K562 (cell line): ENCODE measurements at regions not wholly inside any gene's neighbourhood (a gene's known extent, or its start where the extent isn't known, plus 50 kb on each side); places are given as distances from the start of the nearest gene placed in this dataset.
A peak's percentile ranks its signal among the peaks of the same experiment; 100 is the strongest.

Experiments used
- ATAC-seq: fragments of 200-7000 bp; cut with Tn5 transposase; 3 replicates; pipeline ENCODE4 v1.9.1; 2020; ENCODE audit warnings: moderate library complexity
- BruUV-seq: library from RNA; stranded (reverse); fragments of 400-500 nt; replicated peaks from 2 replicates; lab custom pipeline; 2021; lab: Mats Ljungman, UMichigan
- CTCF ChIA-PET: fragments of 300-600 bp; formaldehyde crosslinking; extraction: SDS; loops from one replicate; lab custom pipeline; 2021; ENCODE audit warnings: low intra/inter-chr PET ratio; lab: Yijun Ruan, JAX
- POLR2A ChIA-PET: fragments of 300-600, 350-650 bp; sonication (Branson Sonifier 250); formaldehyde crosslinking; extraction: SDS; loops from one replicate; lab custom pipeline; 2021; ENCODE audit warnings: antibody characterized with exemption, inconsistent platforms; lab: Yijun Ruan, JAX
- DNase-seq, 4 experiments: peaks; one replicate each; pipeline versions ENCODE4 v3.0.0 to v3.0.0-alpha.2; 2011 to 2018; ENCODE audit warnings: low spot score in 3 of 4, mixed read lengths in 3 of 4; ENCODE audit errors: extremely low read depth in 1 of 4
- FAIRE-seq: peaks from 2 replicates; lab custom pipeline; 2011; peaks lifted over from hg19 to GRCh38; lab: Jason Lieb, UNC
- H2AFZ ChIP-seq: 2 replicates; pipeline ENCODE4 v1.6.0; 2011; ENCODE audit warnings: low read depth, low read length, control low read depth, inconsistent platforms
- H3K27ac ChIP-seq: fragments of 200-600 bp; 3 replicates; pipeline ENCODE4 v1.8.0; 2011; ENCODE audit warnings: low read depth, mild to moderate bottlenecking, control low read depth, inconsistent platforms, low read length, moderate library complexity, mixed read lengths; ENCODE audit errors: extremely low read depth
- H3K27me3 ChIP-seq, 2 experiments: fragments of 300-600 bp in 1 of 2; 2 replicates in 1 of 2; 3 replicates in 1 of 2; pipeline versions ENCODE4 v1.6.0 to v1.8.0; 2011; ENCODE audit warnings: inconsistent platforms in 2 of 2, low read length in 2 of 2, mild to moderate bottlenecking in 1 of 2, mixed read lengths in 1 of 2, moderate library complexity in 1 of 2; ENCODE audit not compliant: control insufficient read depth in 2 of 2, insufficient read depth in 2 of 2
- H3K36me3 ChIP-seq: fragments of 300-600 bp; 3 replicates; pipeline ENCODE4 v1.8.0; 2011; ENCODE audit warnings: mild to moderate bottlenecking, low read length, inconsistent platforms; ENCODE audit not compliant: control insufficient read depth, insufficient read depth
- H3K4me1 ChIP-seq, 2 experiments: fragments of 200-600 bp in 1 of 2; replicated peaks in 1 of 2; 2 replicates in 1 of 2; 3 replicates in 1 of 2; pipeline versions ENCODE4 v1.5.1 to v1.8.0; 2011; ENCODE audit warnings: inconsistent platforms in 2 of 2, low read length in 2 of 2, mild to moderate bottlenecking in 1 of 2, mixed read lengths in 1 of 2, moderate library complexity in 1 of 2; ENCODE audit not compliant: control insufficient read depth in 2 of 2, insufficient read depth in 2 of 2
- H3K4me2 ChIP-seq: 2 replicates; pipeline ENCODE4 v1.6.1; 2011; ENCODE audit warnings: low read length, control low read depth, inconsistent platforms, mixed read lengths; ENCODE audit not compliant: insufficient read depth
- H3K4me3 ChIP-seq: fragments of 200-600 bp; sonication (generic), shearing (Covaris generic); 2 replicates; pipeline ENCODE4 v1.5.1; 2016; ENCODE audit warnings: control low read depth, inconsistent platforms
- H3K79me2 ChIP-seq: fragments of 200-600 bp; 3 replicates; pipeline ENCODE4 v1.8.0; 2011; ENCODE audit warnings: low read length, inconsistent platforms; ENCODE audit not compliant: control insufficient read depth, insufficient read depth
- H3K9ac ChIP-seq, 2 experiments: 2 replicates each; pipeline versions ENCODE4 v1.6.0 to v1.6.1; 2011; ENCODE audit warnings: low read depth in 2 of 2, low read length in 2 of 2, control low read depth in 1 of 2, inconsistent platforms in 1 of 2, mild to moderate bottlenecking in 1 of 2, mixed read lengths in 1 of 2; ENCODE audit not compliant: insufficient read depth in 1 of 2
- H3K9me1 ChIP-seq: one replicate; pipeline ENCODE4 v1.6.0; 2011; ENCODE audit warnings: inconsistent platforms, mild to moderate bottlenecking, low read length, moderate library complexity; ENCODE audit not compliant: control insufficient read depth, insufficient read depth
- H3K9me3 ChIP-seq: replicated peaks from 2 replicates; pipeline ENCODE4 v1.5.1; 2011; ENCODE audit warnings: low read depth, low read length, inconsistent platforms; ENCODE audit not compliant: control insufficient read depth, insufficient read depth
- H4K20me1 ChIP-seq: replicated peaks from 2 replicates; pipeline ENCODE4 v1.6.1; 2011; ENCODE audit warnings: low read length, inconsistent platforms, mixed read lengths; ENCODE audit not compliant: control insufficient read depth, insufficient read depth
- C11orf30 ChIP-seq: fragments of 450-650 bp; IDR thresholded peaks from 2 replicates; pipeline ENCODE4 v1.6.1; 2016; ENCODE audit warnings: low read depth, mild to moderate bottlenecking
- DPF2 ChIP-seq: fragments of 450-650 bp; IDR thresholded peaks from 2 replicates; pipeline ENCODE4 v1.6.1; 2016
- EGR1 ChIP-seq: fragments of 450-650 bp; conservative IDR thresholded peaks from 2 replicates; pipeline ENCODE4 v1.6.1; 2017; ENCODE audit warnings: mild to moderate bottlenecking
- GTF2F1 ChIP-seq: IDR thresholded peaks from 2 replicates; pipeline ENCODE4 v1.6.1; 2011; ENCODE audit warnings: low read depth, low read length, improper control_type of control experiment
- HMG20B ChIP-seq: fragments of 250-450 bp; sonication (Bioruptor Pico); IDR thresholded peaks from 2 replicates; pipeline ENCODE4 v1.5.0; 2021; ENCODE audit warnings: mild to moderate bottlenecking
- MAFF ChIP-seq: IDR thresholded peaks from 2 replicates; pipeline ENCODE4 v1.6.1; 2012; ENCODE audit warnings: low read length, improper control_type of control experiment
- MAFG ChIP-seq: fragments of 450-650 bp; conservative IDR thresholded peaks from 2 replicates; pipeline ENCODE4 v1.6.1; 2016; ENCODE audit warnings: missing genetic modification characterization, missing compliant biosample characterization
- NFIC ChIP-seq: fragments of 450-650 bp; IDR thresholded peaks from 2 replicates; pipeline ENCODE4 v1.6.1; 2017; ENCODE audit warnings: mild to moderate bottlenecking, inconsistent platforms
- NFIX ChIP-seq: fragments of 250-450 bp; sonication (Bioruptor Pico); IDR thresholded peaks from 2 replicates; pipeline ENCODE4 v1.4.0; 2020; ENCODE audit warnings: low read depth, mild to moderate bottlenecking, moderate library complexity
- NR2C1 ChIP-seq, 2 experiments: fragments of 450-650 bp; IDR thresholded peaks; 2 replicates each; pipeline ENCODE4 v1.6.1; 2017; ENCODE audit warnings: mild to moderate bottlenecking in 2 of 2, antibody characterized with exemption in 1 of 2, inconsistent platforms in 1 of 2, missing compliant biosample characterization in 1 of 2, missing genetic modification characterization in 1 of 2
- RBM22 ChIP-seq: fragments of 200-400 bp; formaldehyde crosslinking; IDR thresholded peaks from 2 replicates; pipeline ENCODE4 v1.6.1; 2018; ENCODE audit warnings: low read length, low read depth; ENCODE audit not compliant: poor library complexity, severe bottlenecking
- SETDB1 ChIP-seq: IDR thresholded peaks from one replicate; pipeline ENCODE4 v1.6.1; 2012; ENCODE audit warnings: low read length, control low read depth, inconsistent platforms
- WHSC1 ChIP-seq: IDR thresholded peaks from one replicate; pipeline ENCODE4 v1.6.1; 2012; ENCODE audit warnings: low read length, control low read depth, inconsistent platforms
- ZBTB12 ChIP-seq: fragments of 250-450 bp; sonication (Bioruptor Pico); IDR thresholded peaks from 2 replicates; pipeline ENCODE4 v1.4.0; 2020
- ZNF121 ChIP-seq: sonication (generic); formaldehyde crosslinking; conservative IDR thresholded peaks from 2 replicates; pipeline ENCODE4 v1.8.0; 2022; ENCODE audit warnings: missing genetic modification reagents
- ZNF134 ChIP-seq: fragments of 250-450 bp; sonication (Bioruptor Pico); conservative IDR thresholded peaks from 2 replicates; pipeline ENCODE4 v1.4.0; 2020
- ZNF143 ChIP-seq: sonication (generic); formaldehyde crosslinking; IDR thresholded peaks from 2 replicates; pipeline ENCODE4 v1.9.0; 2022; ENCODE audit warnings: mild to moderate bottlenecking, missing genetic modification reagents
- ZNF24 ChIP-seq: fragments of 450-650 bp; IDR thresholded peaks from 2 replicates; pipeline ENCODE4 v1.6.1; 2016
- ZNF354B ChIP-seq: fragments of 250-450 bp; sonication (Bioruptor Pico); IDR thresholded peaks from 2 replicates; pipeline ENCODE4 v1.4.0; 2020
- WGBS: fragments of 100-300 bp; shearing (Covaris generic); methylation state at CpG from one replicate; pipeline ENCODE4 v1.1.6; 2016; ENCODE audit warnings: low coverage, mixed read lengths; ENCODE audit not compliant: insufficient coverage; ENCODE audit errors: missing lambda C conversion rate; 5-methylcytosine and 5-hydroxymethylcytosine counted together
- in situ Hi-C: fragments of 300-500 bp; cut with MboI; formaldehyde crosslinking; loops from 4 replicates; pipeline ENCODE4 v1.15.0; 2018; ENCODE audit warnings: inconsistent platforms, mixed read lengths
- intact Hi-C: fragments of 100-400 bp; cut with micrococcal nuclease; formaldehyde crosslinking; loops from 2 replicates; pipeline ENCODE4 v1.14.2; 2022
- TF ChIP-seq, protein P1 (sequence below): sonication (generic); IDR thresholded peaks from 2 replicates; pipeline ENCODE4 v1.6.1; 2016

DNA sequence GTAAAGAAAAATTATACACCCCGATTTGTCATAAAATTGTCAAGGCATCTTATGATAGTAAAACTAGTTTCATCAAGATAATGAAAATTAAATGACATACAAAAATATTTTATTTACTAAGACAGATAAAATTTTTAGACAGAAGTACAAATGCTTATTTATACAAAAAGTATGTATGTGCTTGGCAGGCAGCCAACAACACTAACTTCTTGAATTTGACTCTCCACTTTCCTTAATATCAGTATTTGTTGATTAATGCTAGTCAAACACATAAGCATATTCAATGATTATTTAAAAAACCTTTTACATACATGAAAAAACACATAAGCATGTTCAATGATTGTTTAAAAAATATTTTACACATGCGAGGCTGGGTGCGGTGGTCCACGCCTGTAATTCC, 1079.9 kb upstream of the CDH6 start:
- ChIA-PET POLR2A (no interaction called here), CTCF (no interaction called here)
- no peaks in the 10 kb centered on the region for H3K4me1 ChIP-seq
- no peak overlapping the region for H3K4me2 ChIP-seq
- no peaks in the 10 kb centered on the region for H3K36me3 ChIP-seq
- H3K9me3 ChIP-seq = no peaks in the 10 kb centered on the region
- no peak overlapping the region for H2AFZ ChIP-seq
- H3K9me1 ChIP-seq = no peaks in the 10 kb centered on the region
- no peak for DNase-seq
- H3K27ac ChIP-seq = no peak overlapping the region
- no peak for FAIRE-seq
- no peaks in the 10 kb centered on the region for H4K20me1 ChIP-seq
- no peak for ATAC-seq
- TF ChIP-seq NFIC (peak; percentile 79), ZNF134 (CRISPR knock-in tag) (no peak), NFIX (peak; percentile 68)
- no peaks in the 10 kb centered on the region for H3K27me3 ChIP-seq
- intact Hi-C loops (no loop called here), in situ Hi-C loops (no loop called here)
- no peak overlapping the region for H3K4me3 ChIP-seq
- BruUV-seq = no TSS peak
- no peak overlapping the region for H3K9ac ChIP-seq
- H3K79me2 ChIP-seq = no peaks in the 10 kb centered on the region
- WGBS = 15% methylated on average over 4 of the region's 4 CpGs

DNA sequence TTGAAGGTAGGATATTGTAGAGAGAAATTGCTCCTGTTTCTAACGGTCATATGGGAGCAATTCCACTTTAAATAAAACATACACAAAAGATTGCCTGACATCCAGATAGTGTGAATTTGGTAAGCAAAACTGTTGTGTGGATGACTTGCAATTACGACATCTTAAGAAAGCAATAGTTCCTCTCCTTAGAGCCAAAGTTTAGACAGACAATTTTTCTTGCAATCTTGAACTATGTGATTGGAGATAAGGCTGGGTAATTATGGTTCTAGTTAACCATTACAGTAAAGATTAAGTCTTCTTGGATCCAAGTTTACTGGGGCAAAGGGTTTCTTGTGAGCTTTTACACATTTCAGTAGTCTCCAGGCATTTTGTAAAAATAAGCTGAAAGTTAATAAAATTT, 1080.6 kb upstream of the CDH6 start:
- Histone ChIP-seq H3K4me1 (no peaks in the 10 kb centered on the region), H3K9ac (no peak overlapping the region), H3K4me2 (no peak overlapping the region), H4K20me1 (no peaks in the 10 kb centered on the region), H3K27ac (no peak overlapping the region), H3K27me3 (no peaks in the 10 kb centered on the region), H3K4me3 (no peak overlapping the region), H2AFZ (no peak overlapping the region), H3K36me3 (no peaks in the 10 kb centered on the region), H3K9me1 (no peaks in the 10 kb centered on the region), H3K79me2 (no peaks in the 10 kb centered on the region), H3K9me3 (no peaks in the 10 kb centered on the region)
- ChIA-PET POLR2A (no interaction called here), CTCF (no interaction called here)
- TF ChIP-seq ZNF354B (CRISPR knock-in tag) (no peak), ZNF143 (CRISPR knock-in tag) (no peak), NR2C1 (IDR thresholded peaks at IDR 0.05) (no peak), NR2C1 (tag; IDR thresholded peaks at IDR 0.05) (no peak), C11orf30 (peak; percentile 33; the same call in 1 of the 2 replicates), DPF2 (no peak), RBM22 (no peak), MAFG (peak; percentile 53; the same call in 1 of the 2 replicates), SETDB1 (no peak), WHSC1 (no peak), EGR1 (no peak), MAFF (no peak), HMG20B (CRISPR knock-in tag) (no peak), ZBTB12 (CRISPR knock-in tag) (no peak), GTF2F1 (no peak), ZNF24 (no peak), ZNF121 (CRISPR knock-in tag) (no peak)
- TF ChIP-seq, protein P1, sequence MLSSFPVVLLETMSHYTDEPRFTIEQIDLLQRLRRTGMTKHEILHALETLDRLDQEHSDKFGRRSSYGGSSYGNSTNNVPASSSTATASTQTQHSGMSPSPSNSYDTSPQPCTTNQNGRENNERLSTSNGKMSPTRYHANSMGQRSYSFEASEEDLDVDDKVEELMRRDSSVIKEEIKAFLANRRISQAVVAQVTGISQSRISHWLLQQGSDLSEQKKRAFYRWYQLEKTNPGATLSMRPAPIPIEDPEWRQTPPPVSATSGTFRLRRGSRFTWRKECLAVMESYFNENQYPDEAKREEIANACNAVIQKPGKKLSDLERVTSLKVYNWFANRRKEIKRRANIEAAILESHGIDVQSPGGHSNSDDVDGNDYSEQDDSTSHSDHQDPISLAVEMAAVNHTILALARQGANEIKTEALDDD = 0 out of 2 replicates have a peak, but pooled peaks have one; percentile 29
- WGBS = 2% methylated on average over 2 of the region's 2 CpGs
- no peak for DNase-seq
- BruUV-seq = no TSS peak
- ATAC-seq = no peak
- FAIRE-seq = no peak
- in situ Hi-C loops = no loop called here
- intact Hi-C loops = no loop called here
